AML-193 (cell line): ENCODE measurements at regions not wholly inside any gene's neighbourhood (a gene's known extent, or its start where the extent isn't known, plus 50 kb on each side); places are given as distances from the start of the nearest gene placed in this dataset.
A peak's percentile ranks its signal among the peaks of the same experiment; 100 is the strongest.

ENCODE experiments used
- DNase-seq, 2 experiments: peaks; one replicate each; lab custom pipeline; 2025; lab: John Stamatoyannopoulos, UW

GRCh38 chrX:129176710-129177109 lies 346.6 kb downstream of the SMARCA1 start:
- DNase-seq, result no peak

DNA sequence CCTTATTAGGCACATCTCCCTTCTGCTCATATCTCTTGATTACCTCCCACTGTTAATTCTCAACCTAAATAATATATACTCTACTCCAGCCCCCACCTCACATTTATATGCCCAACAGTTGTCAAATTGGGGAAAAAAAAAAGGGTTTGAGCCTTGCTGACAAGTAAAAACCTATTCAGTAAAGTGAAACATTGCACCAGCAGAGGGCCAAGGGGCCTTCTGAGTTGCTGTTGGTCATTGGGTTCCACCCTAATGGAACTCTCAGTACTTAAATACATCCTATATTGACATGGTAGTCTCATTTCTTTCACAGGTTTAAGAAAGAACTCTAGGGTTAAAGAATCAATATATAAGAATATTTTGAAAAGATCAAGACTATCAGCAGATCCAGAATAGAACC lies 362.2 kb downstream of the SMARCA1 start:
- DNase-seq, result no peak

- no peak for DNase-seq
Observed at GRCh38 chrX:129158505-129158904, 364.8 kb downstream of the SMARCA1 start.

DNA sequence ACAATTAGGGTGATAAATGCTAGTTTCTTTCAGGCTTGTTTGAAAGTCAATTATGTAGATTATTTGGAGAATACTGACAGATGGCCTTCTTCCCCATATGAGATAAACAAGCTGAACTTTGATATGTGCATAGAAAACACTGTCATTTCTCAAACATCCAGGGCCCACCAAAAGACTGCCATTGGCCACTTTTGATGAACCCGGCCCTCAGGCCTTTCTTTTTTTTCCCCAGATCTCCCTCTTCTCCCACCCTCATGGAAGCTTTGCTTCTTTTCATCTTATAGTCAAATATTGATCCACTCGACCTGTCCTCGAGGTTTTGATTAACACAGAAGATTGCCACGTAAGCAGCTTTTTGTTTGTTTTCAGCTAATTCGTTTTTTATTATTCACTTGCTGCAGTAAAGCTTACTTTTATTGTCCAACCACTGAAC lies 377.4 kb downstream of the SMARCA1 start:
- DNase-seq, result no peak

GRCh38 chrX:129145385-129145784 lies 377.9 kb downstream of the SMARCA1 start:
- no peak for DNase-seq

DNA sequence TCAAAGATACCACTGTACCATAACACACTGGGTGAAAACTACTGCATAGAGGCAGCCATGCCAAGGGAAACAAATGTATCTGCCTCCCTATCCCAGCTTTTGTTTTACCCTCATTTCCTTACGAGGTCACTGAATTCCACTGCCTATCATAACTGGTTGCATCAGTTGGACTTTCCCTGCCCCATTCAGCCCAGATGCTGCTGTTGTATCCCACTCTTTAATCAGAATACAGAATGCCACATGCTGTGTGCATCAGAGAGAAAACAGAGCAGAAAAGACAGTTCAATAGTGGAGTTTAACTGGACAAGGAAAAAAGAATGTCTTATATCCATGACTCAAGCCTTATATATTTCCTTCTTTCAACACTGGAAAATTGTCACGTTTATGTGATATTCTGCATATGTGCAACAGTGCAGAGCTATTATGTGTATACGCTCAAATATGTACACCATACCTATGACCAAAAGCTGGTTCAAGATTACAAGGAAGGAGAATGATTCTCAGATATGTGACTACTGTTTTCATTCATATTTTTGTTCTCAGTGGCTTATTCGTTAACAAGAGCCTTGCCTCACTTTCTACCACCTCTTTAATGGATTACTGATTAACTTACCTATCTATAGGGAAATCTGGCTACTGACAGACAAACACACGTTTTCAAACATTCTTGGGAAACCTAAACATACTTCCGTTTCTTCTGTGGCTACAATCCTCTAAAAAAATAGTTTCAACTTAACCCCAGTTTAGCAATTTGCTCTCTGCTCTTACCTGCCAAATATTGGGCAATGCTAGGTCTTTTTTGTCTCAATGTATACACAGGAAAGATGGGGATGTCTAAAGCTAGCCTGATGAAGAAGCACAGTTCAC lies 378.9 kb downstream of the SMARCA1 start:
- DNase-seq, result no peak

GRCh38 chrX:129139837-129140598 lies 383.3 kb downstream of the SMARCA1 start:
- no peak for DNase-seq

- DNase-seq, result no peak
Observed at GRCh38 chrX:129125122-129125914, 398.0 kb downstream of the SMARCA1 start.

- DNase-seq, result no peak
Observed at GRCh38 chrX:129123795-129124194, 399.5 kb downstream of the SMARCA1 start.

DNA sequence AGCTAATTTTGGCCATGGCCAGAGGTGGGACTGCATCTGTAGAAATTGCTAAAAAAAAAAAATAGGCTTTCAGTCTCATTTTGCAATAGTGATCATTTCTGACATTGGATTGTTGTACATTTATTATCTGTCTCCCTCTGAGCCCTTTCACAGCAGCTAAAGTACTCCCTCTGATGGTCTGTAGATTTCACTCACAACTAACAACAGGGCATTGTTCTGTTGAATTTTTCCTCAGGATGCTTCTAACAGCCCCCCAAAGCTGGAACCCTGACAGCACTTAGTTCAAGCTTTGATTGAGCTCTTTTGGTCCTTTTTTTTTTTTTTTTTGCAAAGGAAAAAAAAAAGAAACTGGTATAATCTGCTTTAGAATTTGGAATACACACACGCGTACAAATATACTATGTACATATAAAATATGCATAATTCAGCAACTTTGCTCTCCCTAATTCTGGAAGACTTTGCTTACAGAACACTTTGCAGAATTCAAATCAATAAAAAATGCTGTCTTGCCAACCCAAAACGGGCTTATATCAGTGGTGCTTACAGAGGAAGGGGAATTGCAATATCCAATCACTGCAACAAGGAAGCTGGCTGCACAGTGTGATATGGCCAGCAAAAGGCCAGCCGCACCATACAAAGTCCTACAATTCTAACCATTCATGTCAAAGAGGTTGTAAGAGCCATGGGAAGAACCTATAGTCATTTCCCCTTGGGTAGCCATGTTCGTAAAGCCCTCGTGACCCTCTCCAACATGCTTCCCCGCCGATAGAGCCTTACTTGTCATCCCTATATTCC lies 406.4 kb downstream of the SMARCA1 start:
- DNase-seq, result no peak

- no peak for DNase-seq
Observed at GRCh38 chrX:129115935-129116334, 407.4 kb downstream of the SMARCA1 start.

GRCh38 chrX:129115104-129115503 lies 408.2 kb downstream of the SMARCA1 start:
- DNase-seq, result peak; percentile 1 to 16

DNA sequence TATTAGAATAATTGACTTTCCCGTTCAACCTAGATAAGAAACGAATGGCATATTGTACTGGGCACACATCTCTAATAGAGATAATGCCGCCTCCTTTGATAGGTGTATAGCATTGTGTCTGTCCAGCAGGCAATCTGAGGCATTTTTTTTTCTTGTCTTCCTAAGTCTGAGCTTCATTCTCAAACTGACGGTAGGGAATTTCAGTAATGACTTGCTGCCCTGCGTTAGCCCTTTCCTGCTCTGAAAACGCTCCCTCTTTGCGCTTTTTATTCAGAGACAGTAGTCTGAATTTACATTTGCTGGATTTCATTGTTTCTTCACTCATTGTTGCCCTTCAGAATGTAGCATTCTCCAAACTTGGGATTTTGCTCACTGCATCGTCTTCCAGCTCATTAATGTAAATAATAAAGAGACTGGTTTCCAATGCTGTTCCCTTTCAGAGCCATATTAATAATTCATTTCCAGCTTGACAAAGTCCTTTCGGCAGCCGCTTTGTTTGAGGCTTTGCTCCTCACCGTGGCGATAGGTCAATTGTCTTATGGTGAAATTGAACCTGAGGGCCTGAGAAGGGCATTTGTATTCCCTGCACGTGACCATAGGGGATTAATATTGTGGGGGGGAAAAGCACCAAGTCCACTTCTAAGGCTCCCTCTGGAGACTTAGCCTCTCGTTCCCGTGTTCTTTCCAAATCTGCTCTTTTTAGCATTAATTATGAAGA lies 412.1 kb downstream of the SMARCA1 start:
- no peak for DNase-seq

- DNase-seq, result no peak
Observed at GRCh38 chrX:129108936-129109335, 414.4 kb downstream of the SMARCA1 start.

GRCh38 chrX:129099207-129099606 lies 424.1 kb downstream of the SMARCA1 start:
- no peak for DNase-seq

- DNase-seq, result no peak
Observed at GRCh38 chrX:129097668-129098067, 425.6 kb downstream of the SMARCA1 start.

GRCh38 chrX:129093706-129094105 lies 429.6 kb downstream of the SMARCA1 start:
- no peak for DNase-seq

DNA sequence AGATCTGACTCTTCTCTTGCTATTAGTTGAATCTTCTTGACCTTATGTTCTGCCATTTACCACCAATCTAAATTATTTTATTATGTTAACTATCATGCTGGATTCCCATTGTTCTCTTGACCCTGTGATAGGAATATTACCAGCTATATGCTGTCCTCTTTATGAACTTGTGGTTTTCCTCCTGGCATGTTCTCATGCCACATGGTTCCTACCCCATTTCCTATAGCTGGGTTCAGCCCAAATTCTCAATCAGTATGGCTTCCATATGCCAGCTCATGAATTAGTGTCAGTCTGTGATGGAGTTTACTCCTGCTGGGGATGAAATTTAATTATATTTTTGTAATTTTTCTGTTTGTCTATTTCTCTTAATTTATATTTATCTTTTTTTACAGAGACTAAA lies 430.5 kb downstream of the SMARCA1 start:
- DNase-seq, result no peak

DNA sequence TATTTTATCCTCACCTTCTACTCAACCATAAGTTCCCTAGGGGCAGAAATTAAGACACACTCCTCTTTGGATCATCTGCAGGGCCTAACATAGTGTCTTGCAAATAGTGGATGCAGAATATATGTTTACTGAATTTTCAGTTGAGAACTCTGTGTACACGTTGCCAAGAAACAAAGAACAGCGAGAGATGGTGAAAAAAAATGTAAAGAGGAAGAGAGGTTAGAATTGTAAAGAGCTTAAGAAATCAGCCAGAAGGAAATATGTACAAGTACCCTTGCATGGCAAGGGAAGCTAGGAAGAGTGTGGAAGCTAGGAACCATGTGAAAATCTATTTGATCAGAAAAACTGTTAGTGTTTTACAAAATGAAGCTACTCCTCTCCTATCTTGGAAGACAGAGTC lies 431.0 kb downstream of the SMARCA1 start:
- no peak for DNase-seq

GRCh38 chrX:129091097-129091496 lies 432.2 kb downstream of the SMARCA1 start:
- no peak for DNase-seq

DNA sequence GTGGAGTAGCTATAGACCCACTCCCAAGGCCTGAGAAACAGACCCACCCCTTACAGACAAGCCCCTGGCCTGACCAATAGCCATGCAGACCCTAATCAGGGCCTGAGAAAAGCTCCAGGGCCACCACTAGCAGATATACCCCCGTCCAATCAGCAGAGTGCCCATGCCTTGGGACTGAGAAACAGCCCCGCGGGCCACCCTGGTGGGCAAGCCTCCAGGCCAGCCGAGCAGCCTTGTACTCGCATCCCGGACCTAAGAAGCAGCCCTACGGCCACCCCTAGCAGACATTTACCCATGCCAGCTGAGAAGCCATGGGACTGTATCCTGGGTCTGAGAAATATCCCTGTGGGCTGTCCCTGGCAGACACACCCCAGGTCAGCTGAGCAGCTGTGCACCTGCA lies 436.5 kb downstream of the SMARCA1 start:
- no peak for DNase-seq
